Mesothelial cell of epicardium (in vitro differentiated cells): ENCODE measurements at regions not wholly inside any gene's neighbourhood (a gene's known extent, or its start where the extent isn't known, plus 50 kb on each side); places are given as distances from the start of the nearest gene placed in this dataset.
"Not testable (repeated sequence)": the region's sequence is repeated elsewhere in the genome, so short reads cannot be mapped to it uniquely, and the experiment has no call there.

Source experiments
- DNase-seq, 2 experiments: peaks; one replicate each; pipeline ENCODE4 v3.0.0; 2021; ENCODE audit warnings: low spot score in 2 of 2; ENCODE audit not compliant: unreplicated experiment in 2 of 2
- H3K27ac Mint-ChIP-seq: 2 replicates; pipeline ENCODE4 v1.8.0; 2021; ENCODE audit warnings: mixed read lengths
- H3K27me3 Mint-ChIP-seq: 2 replicates; pipeline ENCODE4 v1.8.0; 2021; ENCODE audit warnings: low read depth, mixed read lengths
- H3K36me3 Mint-ChIP-seq: 2 replicates; pipeline ENCODE4 v1.8.0; 2021; ENCODE audit warnings: mixed read lengths
- H3K4me1 Mint-ChIP-seq: 2 replicates; pipeline ENCODE4 v1.8.0; 2021; ENCODE audit warnings: mixed read lengths
- H3K4me3 Mint-ChIP-seq: 2 replicates; pipeline ENCODE4 v1.8.0; 2021; ENCODE audit warnings: mild to moderate bottlenecking, moderate library complexity, mixed read lengths
- H3K9me3 Mint-ChIP-seq: 2 replicates; pipeline ENCODE4 v1.8.0; 2021; ENCODE audit warnings: mixed read lengths
- CTCF ChIP-seq: fragments of 200-600 bp; sonication (generic); IDR thresholded peaks from one replicate; pipeline ENCODE4 v1.5.0; 2021; ENCODE audit warnings: antibody characterized with exemption; ENCODE audit not compliant: unreplicated experiment

- no peaks in the 10 kb centered on the region for H3K27me3 Mint-ChIP-seq
- no peak overlapping the region for H3K4me3 Mint-ChIP-seq
- no peaks in the 10 kb centered on the region for H3K4me1 Mint-ChIP-seq
- no peak for DNase-seq
- H3K36me3 Mint-ChIP-seq: no peaks in the 10 kb centered on the region
- TF ChIP-seq CTCF: no peak
- H3K9me3 Mint-ChIP-seq: peaks cover 6% of the 10 kb centered on the region
- no peak overlapping the region for H3K27ac Mint-ChIP-seq
Measured at GRCh38 chr5:12586406-12586805, 682.2 kb upstream of the CTNND2 start.

DNA sequence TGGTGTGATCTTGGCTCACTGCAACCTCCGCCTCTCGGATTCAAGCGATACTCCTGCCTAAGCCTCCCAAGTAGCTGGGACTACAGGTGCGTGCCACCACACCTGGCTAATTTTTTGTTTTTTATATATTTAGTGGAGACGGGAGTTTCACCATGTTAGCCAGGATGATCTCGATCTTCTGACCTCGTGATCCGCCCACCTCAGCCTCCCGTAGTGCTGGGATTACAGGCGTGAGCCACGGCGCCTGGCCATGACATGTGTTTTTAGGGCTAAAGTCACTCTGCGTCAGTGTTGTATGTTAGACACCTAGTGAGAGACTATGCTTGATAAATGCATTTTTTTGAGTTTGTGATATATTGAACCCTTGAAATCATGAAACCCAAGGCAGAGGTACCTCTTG is 674.6 kb upstream of the CTNND2 start:
- not testable (repeated sequence) for H3K36me3 Mint-ChIP-seq

GRCh38 chr5:12576953-12577352 is 672.7 kb upstream of the CTNND2 start:
- not testable (repeated sequence) for H3K9me3 Mint-ChIP-seq, H3K4me3 Mint-ChIP-seq, H3K27ac Mint-ChIP-seq, H3K36me3 Mint-ChIP-seq, H3K4me1 Mint-ChIP-seq, DNase-seq, H3K27me3 Mint-ChIP-seq

More for the DNA sequence above, 674.6 kb upstream of the CTNND2 start:
- H3K4me3 Mint-ChIP-seq, DNase-seq, H3K27ac Mint-ChIP-seq, H3K4me1 Mint-ChIP-seq, H3K27me3 Mint-ChIP-seq, H3K9me3 Mint-ChIP-seq: not testable (repeated sequence)

DNA sequence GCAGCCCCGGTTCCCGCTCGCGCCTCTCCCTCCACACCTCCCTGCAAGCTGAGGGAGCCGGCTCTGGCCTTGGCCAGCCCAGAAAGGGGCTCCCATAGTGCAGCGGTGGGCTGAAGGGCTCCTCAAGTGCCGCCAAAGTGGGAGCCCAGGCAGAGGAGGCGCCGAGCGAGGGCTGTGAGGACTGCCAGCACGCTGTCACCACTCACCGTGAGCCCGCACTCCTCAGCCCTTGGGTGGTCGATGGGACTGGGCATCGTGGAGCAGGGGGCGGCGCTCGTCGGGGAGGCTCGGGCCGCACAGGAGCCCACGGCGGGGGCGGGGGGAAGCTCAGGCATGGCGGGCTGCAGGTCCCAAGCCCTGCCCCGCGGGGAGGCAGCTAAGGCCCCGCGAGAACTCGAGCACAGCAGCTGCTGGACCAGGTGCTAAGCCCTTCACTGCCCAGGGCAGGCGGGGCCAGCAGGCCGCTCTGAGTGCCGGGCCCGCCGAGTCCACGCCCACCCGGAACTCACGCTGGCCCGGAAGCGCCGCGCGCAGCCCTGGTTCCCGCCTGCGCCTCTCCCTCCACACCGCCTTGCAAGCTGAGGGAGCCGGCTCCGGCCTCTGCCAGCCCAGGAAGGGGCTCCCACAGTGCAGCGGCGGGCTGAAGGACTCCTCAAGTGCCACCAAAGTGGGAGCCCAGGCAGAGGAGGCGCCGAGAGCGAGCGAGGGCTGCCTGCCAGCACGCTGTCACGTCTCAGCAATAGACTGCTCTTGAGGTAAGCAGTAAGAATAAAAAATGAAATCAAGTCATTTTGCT is 670.2 kb upstream of the CTNND2 start:
- H3K4me1 Mint-ChIP-seq, H3K27ac Mint-ChIP-seq, H3K9me3 Mint-ChIP-seq, DNase-seq, H3K4me3 Mint-ChIP-seq, H3K27me3 Mint-ChIP-seq, H3K36me3 Mint-ChIP-seq: not testable (repeated sequence)

- H3K9me3 Mint-ChIP-seq, H3K4me1 Mint-ChIP-seq, DNase-seq, H3K27me3 Mint-ChIP-seq, H3K4me3 Mint-ChIP-seq, H3K36me3 Mint-ChIP-seq, H3K27ac Mint-ChIP-seq: not testable (repeated sequence)
Measured at GRCh38 chr5:12573916-12574297, 669.7 kb upstream of the CTNND2 start.

DNA sequence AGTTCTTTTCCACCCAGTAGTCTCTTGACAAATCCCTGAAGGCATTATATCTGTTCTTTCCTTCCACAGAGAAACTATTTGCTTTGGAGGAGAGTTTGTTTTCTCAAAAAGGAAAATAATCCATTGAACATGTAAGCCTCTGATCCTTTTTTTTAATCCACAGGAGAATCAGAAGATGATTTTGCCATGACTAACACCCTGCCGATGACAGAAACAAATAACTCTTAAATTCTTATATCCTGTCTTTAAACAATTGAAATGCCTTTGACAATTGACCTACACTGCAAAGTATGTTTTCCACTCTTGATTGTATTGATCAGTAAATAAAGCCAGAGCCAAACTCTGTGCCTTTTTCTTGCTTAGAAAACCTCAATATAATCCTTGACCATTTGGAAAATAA is 666.4 kb upstream of the CTNND2 start:
- H3K4me3 Mint-ChIP-seq: no peak overlapping the region
- no peak for TF ChIP-seq CTCF
- H3K36me3 Mint-ChIP-seq: no peaks in the 10 kb centered on the region
- no peaks in the 10 kb centered on the region for H3K4me1 Mint-ChIP-seq
- no peaks in the 10 kb centered on the region for H3K27me3 Mint-ChIP-seq
- H3K27ac Mint-ChIP-seq: no peak overlapping the region
- H3K9me3 Mint-ChIP-seq: peaks cover under 1% of the 10 kb centered on the region
- DNase-seq: no peak

DNA sequence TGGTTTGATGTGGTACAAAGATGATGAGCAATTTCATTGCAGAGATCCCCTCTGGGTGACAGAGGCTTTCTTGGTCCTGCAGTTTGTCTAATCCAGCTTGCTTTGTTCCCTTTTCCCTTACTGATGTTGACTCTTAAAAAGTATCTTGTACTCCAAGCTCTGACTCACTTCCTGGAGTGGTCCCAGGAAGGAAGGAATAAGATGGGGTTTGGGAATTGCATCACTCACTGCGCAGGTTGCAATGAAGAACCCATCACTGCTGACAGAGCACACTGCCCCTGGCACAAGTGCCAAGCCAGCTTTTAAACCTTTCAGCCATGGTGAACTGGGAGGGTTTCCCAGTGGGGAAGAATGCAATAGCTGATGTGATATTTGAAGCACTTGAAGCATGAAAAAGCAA is 662.2 kb upstream of the CTNND2 start:
- Mint-ChIP-seq H3K4me1 (no peaks in the 10 kb centered on the region), H3K27ac (no peak overlapping the region), H3K27me3 (no peaks in the 10 kb centered on the region), H3K36me3 (no peaks in the 10 kb centered on the region), H3K4me3 (no peak overlapping the region), H3K9me3 (peaks cover 6% of the 10 kb centered on the region)
- TF ChIP-seq CTCF: no peak
- no peak for DNase-seq

- H3K4me1 Mint-ChIP-seq: no peaks in the 10 kb centered on the region
- DNase-seq: no peak
- H3K9me3 Mint-ChIP-seq: no peaks in the 10 kb centered on the region
- no peak overlapping the region for H3K4me3 Mint-ChIP-seq
- H3K27ac Mint-ChIP-seq: no peak overlapping the region
- no peaks in the 10 kb centered on the region for H3K36me3 Mint-ChIP-seq
- H3K27me3 Mint-ChIP-seq: no peaks in the 10 kb centered on the region
- no peak for TF ChIP-seq CTCF
Measured at GRCh38 chr5:12557012-12557411, 652.8 kb upstream of the CTNND2 start.
